ENCODE measurements at regions not wholly inside any gene's neighbourhood (a gene's known extent, or its start where the extent isn't known, plus 50 kb on each side); places are given as distances from the start of the nearest gene placed in this dataset.
"Not testable (repeated sequence)": the region's sequence is repeated elsewhere in the genome, so short reads cannot be mapped to it uniquely, and the experiment has no call there.

- no peak overlapping the region for H3K4me3 ChIP-seq (ENCODE audit: low read depth, low read length)
- DNase-seq (ENCODE audit: low read depth), result no peak
- TF ChIP-seq CTCF (conservative IDR thresholded peaks at IDR 0.05; ENCODE audit: low read depth, low read length), result no peak
These were observed 148.3 kb downstream of the MATN1 start for GRCh38 chr1:30575066-30575465.

- TF ChIP-seq CTCF (conservative IDR thresholded peaks at IDR 0.05; ENCODE audit: low read depth, low read length), result no peak
- DNase-seq (ENCODE audit: low read depth), result no peak
- H3K4me3 ChIP-seq (ENCODE audit: low read depth, low read length), result no peak overlapping the region
These were observed 151.2 kb downstream of the MATN1 start for GRCh38 chr1:30572192-30572591.

- no peak for TF ChIP-seq CTCF (conservative IDR thresholded peaks at IDR 0.05; ENCODE audit: low read depth, low read length)
- no peak for DNase-seq (ENCODE audit: low read depth)
These were observed 152.0 kb downstream of the MATN1 start for GRCh38 chr1:30571380-30571779.

GRCh38 chr1:30569384-30569783 lies 154.0 kb downstream of the MATN1 start:
- no peak overlapping the region for H3K4me3 ChIP-seq (ENCODE audit: low read depth, low read length)
- DNase-seq (ENCODE audit: low read depth), result no peak
- TF ChIP-seq CTCF (conservative IDR thresholded peaks at IDR 0.05; ENCODE audit: low read depth, low read length), result no peak

More at GRCh38 chr1:30571380-30571779, 152.0 kb downstream of the MATN1 start:
- no peak overlapping the region for H3K4me3 ChIP-seq (ENCODE audit: low read depth, low read length)

GRCh38 chr1:30562559-30562958 lies 160.8 kb downstream of the MATN1 start:
- no peak for DNase-seq (ENCODE audit: low read depth)
- H3K4me3 ChIP-seq (ENCODE audit: low read depth, low read length), result no peak overlapping the region
- TF ChIP-seq CTCF (conservative IDR thresholded peaks at IDR 0.05; ENCODE audit: low read depth, low read length), result no peak

- no peak for DNase-seq (ENCODE audit: low read depth)
- H3K4me3 ChIP-seq (ENCODE audit: low read depth, low read length), result no peak overlapping the region
- TF ChIP-seq CTCF (conservative IDR thresholded peaks at IDR 0.05; ENCODE audit: low read depth, low read length), result no peak
These were observed 171.8 kb downstream of the MATN1 start for GRCh38 chr1:30551603-30552002.

- H3K4me3 ChIP-seq (ENCODE audit: low read depth, low read length), result no peak overlapping the region
- TF ChIP-seq CTCF (conservative IDR thresholded peaks at IDR 0.05; ENCODE audit: low read depth, low read length), result no peak
- DNase-seq (ENCODE audit: low read depth), result no peak
These were observed 172.8 kb downstream of the MATN1 start for GRCh38 chr1:30550365-30551220.

- not testable (repeated sequence) for DNase-seq (ENCODE audit: low read depth); H3K4me3 ChIP-seq (ENCODE audit: low read depth, low read length)
These were observed 173.5 kb downstream of the MATN1 start for GRCh38 chr1:30549872-30550271.

Measured in choroid plexus epithelial cell (primary cell).